AG08395 (cell line): ENCODE measurements at regions not wholly inside any gene's neighbourhood (a gene's known extent, or its start where the extent isn't known, plus 50 kb on each side); places are given as distances from the start of the nearest gene placed in this dataset.

Source experiments
- DNase-seq: peaks from one replicate; pipeline ENCODE4 v3.0.0; 2012; ENCODE audit warnings: mixed read lengths, low spot score

GRCh38 chr18:32542221-32542798 is 71.6 kb upstream of the GAREM1 start:
- DNase-seq = no peak

- no peak for DNase-seq
Observed at GRCh38 chr18:32530947-32531651, 60.4 kb upstream of the GAREM1 start.

- DNase-seq = no peak
Observed at GRCh38 chr18:32529722-32530420, 59.2 kb upstream of the GAREM1 start.

DNA sequence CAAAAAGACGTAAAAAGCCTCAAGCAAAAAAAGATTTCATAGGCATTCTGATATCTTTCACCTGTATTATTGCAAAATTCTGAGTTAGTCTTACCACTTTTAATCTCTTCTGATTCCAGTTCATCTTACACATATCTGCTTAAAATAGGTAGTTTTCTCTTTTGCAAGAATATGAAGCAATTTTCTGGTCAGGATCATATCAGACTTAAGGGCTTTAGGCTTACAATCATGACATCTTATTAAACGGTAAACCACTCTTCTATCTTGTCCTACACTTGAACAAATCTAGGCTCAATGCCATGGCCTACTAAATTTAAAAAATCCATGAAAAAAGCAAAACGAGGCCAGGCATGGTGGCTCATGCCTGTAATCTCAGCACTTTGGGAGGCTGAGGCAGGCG is 50.1 kb upstream of the GAREM1 start:
- no peak for DNase-seq
